GM12878 (cell line): ENCODE measurements at regions not wholly inside any gene's neighbourhood (a gene's known extent, or its start where the extent isn't known, plus 50 kb on each side); places are given as distances from the start of the nearest gene placed in this dataset.

Source experiments
- ATAC-seq: fragments of 200-7000 bp; cut with Tn5 transposase; 3 replicates; pipeline ENCODE4 v1.9.1; 2020; ENCODE audit warnings: mild to moderate bottlenecking, moderate library complexity
- BruUV-seq: library from RNA; stranded (reverse); fragments of 400-500 nt; replicated peaks from 2 replicates; lab custom pipeline; 2021; lab: Mats Ljungman, UMichigan
- CTCF ChIA-PET: fragments of 300-600 bp; sonication (Branson Sonifier 250); formaldehyde crosslinking; extraction: SDS; loops from one replicate; lab custom pipeline; 2021; ENCODE audit warnings: inconsistent platforms; lab: Yijun Ruan, JAX
- POLR2A ChIA-PET: fragments of 350-600 bp; formaldehyde crosslinking; extraction: SDS; loops from one replicate; lab custom pipeline; 2021; ENCODE audit warnings: inconsistent platforms; lab: Charles Lee
- RAD21 ChIA-PET: fragments of 300-600 bp; sonication (Branson Sonifier 250); formaldehyde crosslinking; loops from one replicate; lab custom pipeline; 2023; ENCODE audit warnings: antibody characterized with exemption; ENCODE audit not compliant: unreplicated experiment; lab: Charles Lee
- SMC1A ChIA-PET: fragments of 300-600 bp; sonication (Branson Sonifier 250); formaldehyde crosslinking; loops from one replicate; lab custom pipeline; 2023; ENCODE audit not compliant: unreplicated experiment, uncharacterized antibody; lab: Charles Lee
- DNase-seq: peaks from one replicate; pipeline ENCODE4 v3.0.0-alpha.2; 2011; ENCODE audit warnings: low read depth, low spot score
- FAIRE-seq: peaks from 3 replicates; lab custom pipeline; 2011; peaks lifted over from hg19 to GRCh38; lab: Jason Lieb, UNC
- H2AFZ ChIP-seq: 2 replicates; pipeline ENCODE4 v1.6.0; 2011; ENCODE audit warnings: low read depth, low read length, control low read depth; ENCODE audit not compliant: control insufficient read depth
- H3K27ac ChIP-seq: 2 replicates; pipeline ENCODE4 v1.5.1; 2011; ENCODE audit warnings: control low read depth; ENCODE audit not compliant: control insufficient read depth, insufficient read depth
- H3K27me3 ChIP-seq, 2 experiments: replicated peaks in 1 of 2; 2 replicates each; pipeline versions ENCODE4 v1.6.0 to v1.6.1; 2011; ENCODE audit warnings: low read length in 1 of 2; ENCODE audit not compliant: control insufficient read depth in 2 of 2, insufficient read depth in 2 of 2
- H3K36me3 ChIP-seq, 2 experiments: 2 replicates each; pipeline ENCODE4 v1.5.1; 2011; ENCODE audit warnings: low read length in 1 of 2; ENCODE audit not compliant: control insufficient read depth in 2 of 2, insufficient read depth in 2 of 2
- H3K4me1 ChIP-seq: 2 replicates; pipeline ENCODE4 v1.6.1; 2011; ENCODE audit warnings: mild to moderate bottlenecking, low read length, moderate library complexity, mixed read lengths; ENCODE audit not compliant: control insufficient read depth, insufficient read depth
- H3K4me2 ChIP-seq: 2 replicates; pipeline ENCODE4 v1.6.0; 2011; ENCODE audit warnings: control low read depth; ENCODE audit not compliant: control insufficient read depth, insufficient read depth
- H3K4me3 ChIP-seq: fragments of 200-600 bp; sonication (generic); 2 replicates; pipeline ENCODE4 v1.5.1; 2016
- H3K79me2 ChIP-seq: 2 replicates; pipeline ENCODE4 v1.6.0; 2011; ENCODE audit warnings: low read length; ENCODE audit not compliant: control insufficient read depth, insufficient read depth
- H3K9ac ChIP-seq: 2 replicates; pipeline ENCODE4 v1.8.0; 2011; ENCODE audit warnings: low read length, control low read depth, mixed read lengths; ENCODE audit not compliant: control insufficient read depth, insufficient read depth
- H3K9me3 ChIP-seq: replicated peaks from 3 replicates; pipeline ENCODE4 v1.5.1; 2011; ENCODE audit warnings: mild to moderate bottlenecking, low read length; ENCODE audit not compliant: control insufficient read depth, insufficient read depth
- H4K20me1 ChIP-seq: 2 replicates; pipeline ENCODE4 v1.6.0; 2011; ENCODE audit not compliant: control insufficient read depth, insufficient read depth
- BCLAF1 ChIP-seq: fragments of 450-650 bp; IDR thresholded peaks from 2 replicates; pipeline ENCODE4 v1.6.1; 2017; ENCODE audit warnings: antibody characterized with exemption, mild to moderate bottlenecking, moderate library complexity
- CTCF ChIP-seq, 3 experiments: IDR thresholded peaks in 2 of 3; conservative IDR thresholded peaks in 1 of 3; 2 replicates each; pipeline ENCODE4 v1.5.1; 2011; ENCODE audit warnings: low read depth in 3 of 3, low read length in 3 of 3, mild to moderate bottlenecking in 3 of 3, control low read depth in 2 of 3, moderate library complexity in 2 of 3, inconsistent platforms in 1 of 3, mixed read lengths in 1 of 3; ENCODE audit not compliant: control insufficient read depth in 2 of 3, insufficient read depth in 1 of 3; ENCODE audit errors: extremely low read depth in 1 of 3
- KDM1A ChIP-seq: fragments of 200-600 bp; sonication (generic); IDR thresholded peaks from 2 replicates; pipeline ENCODE4 v1.6.1; 2016; ENCODE audit warnings: borderline replicate concordance
- YY1 ChIP-seq: IDR thresholded peaks from 2 replicates; pipeline ENCODE4 v1.6.1; 2011; ENCODE audit warnings: low read depth, mild to moderate bottlenecking, low read length
- ZNF384 ChIP-seq: IDR thresholded peaks from 2 replicates; pipeline ENCODE4 v1.6.1; 2012; ENCODE audit warnings: low read depth, mild to moderate bottlenecking, low read length, improper control_type of control experiment, borderline replicate concordance
- WGBS: methylation state at CpG from one replicate; pipeline ENCODE4 v1.1.6; 2016; ENCODE audit warnings: low lambda C conversion rate; ENCODE audit not compliant: insufficient replicate concordance, insufficient coverage; ENCODE audit errors: missing lambda C conversion rate; 5-methylcytosine and 5-hydroxymethylcytosine counted together
- in situ Hi-C: fragments of 300-500 bp; cut with MboI; formaldehyde crosslinking; loops from 9 replicates; pipeline ENCODE4 v1.14.3; 2018; ENCODE audit warnings: mixed read lengths
- intact Hi-C: fragments of 100-400 bp; cut with micrococcal nuclease; formaldehyde crosslinking; loops from one replicate; pipeline ENCODE4 v1.14.2; 2022; ENCODE audit not compliant: unreplicated experiment

- FAIRE-seq, result no peak
- H3K27me3 ChIP-seq, result no peaks in the 10 kb centered on the region
- 47% methylated on average over 1 of the region's 2 CpGs for WGBS
- no TSS peak for BruUV-seq
- ChIA-PET POLR2A (no interaction called here), CTCF (interaction anchor here (0.8 to 1.4 kb wide), 4 partner anchors 29 to 367 kb away, joined by 3 to 10 read pairs (median 5); no protein-coding TSS in a partner anchor), SMC1A (interaction anchor here (0.8 to 1.3 kb wide), 2 partner anchors 72 to 134 kb away, joined by 3 to 4 read pairs; no protein-coding TSS in a partner anchor), RAD21 (interaction anchor here (1.1 kb wide), 1 partner anchor 70 kb away, joined by 6 read pairs; no protein-coding TSS in a partner anchor)
- intact Hi-C loops (loop anchor here (5.0 kb wide), 1 partner anchor 134 kb away; no protein-coding TSS in a partner anchor), in situ Hi-C loops (no loop called here)
- no peak overlapping the region for H3K4me2 ChIP-seq
- no peak for TF ChIP-seq ZNF384
- TF ChIP-seq CTCF (IDR thresholded peaks at IDR 0.05 in 2 of 3, conservative IDR thresholded peaks at IDR 0.05 in 1 of 3; ENCODE audit: control insufficient read depth in 2 of 3, extremely low read depth in 1 of 3, insufficient read depth in 1 of 3, low read depth in 3 of 3, low read length in 3 of 3), result peak in 2 of 3 experiments; percentile 32 to 48; a peak in 3 of 6 replicates
- TF ChIP-seq KDM1A, result no peak
- TF ChIP-seq BCLAF1, result no peak
- peak; percentile 80 for TF ChIP-seq YY1
- no peaks in the 10 kb centered on the region for H3K79me2 ChIP-seq
- H3K27ac ChIP-seq, result no peak overlapping the region
- H3K4me1 ChIP-seq, result no peaks in the 10 kb centered on the region
- ATAC-seq, result peak; percentile 71
- no peaks in the 10 kb centered on the region for H4K20me1 ChIP-seq
- no peak for DNase-seq
- H3K9me3 ChIP-seq, result no peaks in the 10 kb centered on the region
- H3K4me3 ChIP-seq, result no peak overlapping the region
- no peak overlapping the region for H2AFZ ChIP-seq
- no peaks in the 10 kb centered on the region for H3K36me3 ChIP-seq
- H3K9ac ChIP-seq, result no peak overlapping the region
Observed at GRCh38 chr18:2471523-2471922, 99.8 kb downstream of the METTL4 start.
